HG03103 (cell line): ENCODE measurements at regions not wholly inside any gene's neighbourhood (a gene's known extent, or its start where the extent isn't known, plus 50 kb on each side); places are given as distances from the start of the nearest gene placed in this dataset.
"Not testable (repeated sequence)": the region's sequence is repeated elsewhere in the genome, so short reads cannot be mapped to it uniquely, and the experiment has no call there.

Experiments
- ATAC-seq: cut with Tn5 transposase; IDR thresholded peaks from one replicate; pipeline ENCODE4 v1.9.1; 2021; ENCODE audit warnings: low read depth; ENCODE audit not compliant: unreplicated experiment

DNA sequence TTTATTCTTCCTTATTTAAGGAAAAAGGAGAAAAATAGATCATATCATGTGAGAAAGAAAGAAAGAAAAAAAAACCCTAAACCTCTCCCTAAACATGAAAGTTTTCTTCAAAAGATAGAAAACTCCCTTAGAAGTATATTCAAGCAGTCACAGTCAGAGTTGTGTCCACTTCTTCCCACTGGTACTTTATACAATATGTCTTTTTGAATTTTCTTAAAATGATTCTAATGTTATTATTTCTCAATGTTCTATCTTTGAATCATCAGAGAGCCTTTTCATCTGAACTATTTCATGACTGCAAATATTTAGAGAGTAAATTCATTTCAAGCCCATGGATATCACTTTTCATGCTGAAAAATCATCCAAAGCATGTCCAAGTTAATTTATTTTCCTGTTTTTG is 205.2 kb upstream of the SPOPL start:
- ATAC-seq: no peak

DNA sequence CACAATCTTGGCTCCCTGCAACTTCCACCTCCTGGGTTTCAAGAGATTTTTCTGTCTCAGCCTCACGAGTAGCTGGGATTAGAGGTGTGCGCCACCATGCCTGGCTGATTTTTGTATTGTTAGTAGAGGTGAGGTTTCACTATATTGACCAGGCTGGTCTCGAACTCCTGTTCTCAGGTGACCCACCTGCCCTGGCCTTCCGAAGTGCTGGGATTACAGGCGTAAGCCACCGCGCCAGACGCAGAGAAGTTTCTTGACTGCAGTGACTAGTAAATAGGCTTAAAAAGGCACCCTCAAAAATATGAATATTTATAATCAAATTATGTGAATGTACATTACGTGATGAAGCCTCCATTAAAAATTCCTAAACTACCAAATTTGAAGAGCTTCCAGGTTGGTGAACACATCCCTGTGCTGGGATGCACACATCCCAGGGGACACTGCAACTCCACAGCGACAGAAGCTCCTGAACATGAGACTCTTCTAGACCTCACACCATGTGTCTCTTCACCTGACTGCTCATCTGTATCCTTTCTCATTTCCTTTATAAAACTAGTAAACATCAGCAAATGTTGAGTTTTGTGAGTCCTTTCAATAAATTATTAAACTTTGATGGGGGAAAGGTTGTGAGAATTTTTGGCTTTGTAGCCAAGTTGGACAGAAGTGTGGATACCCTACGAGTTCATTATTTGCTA is 203.3 kb upstream of the SPOPL start:
- peak; percentile 64 for ATAC-seq

DNA sequence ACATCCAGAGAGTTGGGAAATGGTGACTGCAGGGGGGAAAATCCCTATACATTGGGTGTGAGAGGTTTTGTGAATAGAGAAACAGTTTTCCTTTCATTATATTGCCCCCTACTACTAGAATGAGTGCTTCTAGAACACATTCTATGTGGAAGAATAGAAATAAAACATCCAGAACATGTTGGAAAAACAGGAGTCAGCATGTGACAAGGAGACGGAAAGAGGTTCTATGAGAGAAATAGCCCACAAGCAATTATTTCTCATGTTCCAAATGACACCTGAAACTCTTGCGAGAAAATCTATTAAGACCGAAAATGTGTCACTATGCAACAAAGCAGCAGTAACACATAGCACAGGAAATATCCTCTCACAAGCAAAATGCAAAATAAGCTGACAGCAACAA is 202.7 kb upstream of the SPOPL start:
- peak; percentile 44 for ATAC-seq

- no peak for ATAC-seq
Measured at GRCh38 chr2:138306626-138307025, 194.9 kb upstream of the SPOPL start.

DNA sequence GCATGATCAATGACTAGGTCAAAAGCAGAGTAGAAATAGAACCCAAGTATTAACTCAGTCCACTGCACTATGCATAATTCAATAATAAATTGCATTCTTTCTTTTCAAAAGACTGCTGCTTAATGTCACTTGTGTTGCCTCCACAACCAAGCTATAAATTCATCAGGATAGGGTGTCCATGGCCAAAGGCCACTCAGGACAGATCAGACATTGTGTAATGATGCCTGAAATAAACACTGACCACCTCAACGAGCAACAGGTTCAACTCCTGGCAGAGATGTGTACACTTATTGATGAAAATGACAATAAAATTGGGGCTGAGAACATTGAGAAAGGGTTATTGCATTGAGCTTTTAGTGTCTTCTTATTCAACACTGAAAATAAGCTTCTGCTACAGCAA is 194.5 kb upstream of the SPOPL start:
- no peak for ATAC-seq

DNA sequence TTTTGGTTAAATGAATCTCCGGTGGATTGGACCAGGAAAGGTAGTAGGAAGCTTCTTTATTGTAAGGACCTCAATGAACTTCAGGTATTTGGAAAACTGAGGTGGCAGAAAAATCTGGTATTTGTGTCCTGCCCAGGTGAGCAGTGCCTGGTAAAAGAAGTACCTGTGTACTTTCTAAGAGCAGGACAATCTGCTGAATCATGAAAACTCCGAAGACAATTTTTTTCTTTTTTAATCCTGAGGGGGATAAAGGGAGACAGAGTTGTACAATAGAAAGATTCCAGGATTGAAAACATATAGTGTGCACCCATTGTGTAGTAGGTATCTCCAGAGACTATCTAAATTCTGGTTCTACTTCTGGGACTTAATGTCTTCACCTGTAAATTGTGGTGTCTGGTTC is 191.8 kb upstream of the SPOPL start:
- no peak for ATAC-seq

DNA sequence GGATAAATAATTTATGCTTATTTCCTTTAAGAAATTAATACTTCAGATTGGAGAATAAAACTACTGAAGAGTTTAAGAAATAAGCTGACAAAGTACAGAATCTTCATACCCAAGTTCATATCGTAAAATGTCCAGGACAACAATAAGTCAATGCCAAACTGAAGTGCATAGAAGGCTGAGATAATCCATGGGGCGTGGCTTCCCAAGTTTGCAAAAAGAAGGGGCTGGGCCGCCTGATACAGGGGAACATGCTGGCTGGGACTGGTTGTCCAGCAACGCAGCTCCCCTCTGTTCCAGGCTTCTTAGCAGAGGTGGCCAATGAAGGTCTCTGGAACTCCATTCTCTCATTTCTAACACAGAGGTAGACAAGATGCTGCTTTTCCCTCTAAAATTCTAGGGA is 189.5 kb upstream of the SPOPL start:
- no peak for ATAC-seq

DNA sequence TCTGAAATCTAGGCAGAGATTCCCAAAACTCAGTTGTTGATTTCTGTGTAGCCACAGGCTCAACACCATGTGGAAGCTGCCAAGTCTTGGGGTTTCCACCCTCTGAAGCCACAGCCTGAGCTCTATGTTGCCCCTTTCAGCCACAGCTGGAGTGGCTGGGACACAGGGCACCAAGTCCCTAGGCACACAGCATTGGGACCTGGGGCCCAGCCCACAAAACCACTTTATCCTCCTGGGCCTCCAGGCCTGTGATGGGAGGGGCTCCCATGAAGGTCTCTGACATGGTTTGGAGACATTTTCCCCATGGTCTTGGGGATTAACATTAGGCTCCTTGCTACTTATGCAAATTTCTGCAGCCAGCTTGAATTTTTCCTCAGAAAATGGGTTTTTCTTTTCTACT is 186.0 kb upstream of the SPOPL start:
- not testable (repeated sequence) for ATAC-seq

- ATAC-seq: no peak
Measured at GRCh38 chr2:138319616-138320015, 182.0 kb upstream of the SPOPL start.

GRCh38 chr2:138321458-138321857 is 180.1 kb upstream of the SPOPL start:
- no peak for ATAC-seq

DNA sequence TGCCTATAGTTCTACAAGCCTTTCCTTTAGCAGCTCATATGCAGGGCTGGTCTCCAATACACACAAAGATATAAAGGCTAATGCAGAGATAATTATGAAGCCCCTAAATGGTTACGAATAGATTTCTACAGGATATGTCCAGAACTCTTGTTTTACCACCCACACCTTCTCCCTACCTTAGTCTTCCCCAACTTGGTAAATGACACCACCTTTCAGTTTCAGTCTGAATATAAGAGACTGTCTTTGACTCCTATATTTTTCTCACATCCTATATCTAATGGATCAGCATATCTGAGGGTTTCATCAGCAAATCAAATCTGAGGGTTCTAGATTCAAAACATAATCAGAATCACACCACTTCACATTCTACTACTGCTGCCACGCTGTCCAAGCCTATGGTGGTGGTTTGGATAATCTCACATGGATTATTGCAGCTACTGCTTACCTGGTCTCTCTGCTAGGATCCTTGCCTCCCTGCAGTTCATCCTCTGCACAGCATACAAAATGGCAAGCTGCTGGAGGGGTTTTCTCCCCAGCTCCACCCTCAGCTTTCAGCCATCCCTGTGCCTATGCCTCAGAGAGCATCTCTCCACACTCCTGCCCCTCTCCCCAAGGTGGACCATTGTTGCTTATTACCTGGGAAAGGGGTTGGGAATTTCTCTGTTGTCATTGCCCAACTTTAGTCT is 178.0 kb upstream of the SPOPL start:
- ATAC-seq: no peak

- no peak for ATAC-seq
Measured at GRCh38 chr2:138324068-138324771, 177.3 kb upstream of the SPOPL start.

GRCh38 chr2:138327967-138328366 is 173.6 kb upstream of the SPOPL start:
- ATAC-seq: no peak

DNA sequence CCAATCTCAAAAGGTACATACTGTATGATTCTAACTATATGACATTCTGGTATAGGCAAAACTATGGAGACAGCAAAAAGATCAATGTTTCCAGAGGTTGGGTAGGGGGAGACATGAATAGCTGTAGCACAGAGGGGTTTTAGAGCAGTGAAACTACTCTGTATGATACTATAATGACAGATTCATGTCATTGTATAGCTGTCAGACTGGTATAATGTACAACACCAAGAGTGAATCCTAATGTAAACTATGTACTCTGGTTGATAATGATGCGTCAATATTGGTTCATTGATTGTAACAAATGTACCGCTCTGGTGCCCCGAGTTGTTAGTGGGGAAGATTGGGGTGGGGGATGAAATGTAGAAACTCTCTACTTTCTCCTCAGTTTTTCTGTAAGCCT is 172.4 kb upstream of the SPOPL start:
- ATAC-seq: no peak

- no peak for ATAC-seq
Measured at GRCh38 chr2:138329591-138329990, 172.0 kb upstream of the SPOPL start.

- no peak for ATAC-seq
Measured at GRCh38 chr2:138333121-138333520, 168.4 kb upstream of the SPOPL start.

GRCh38 chr2:138333677-138334076 is 167.9 kb upstream of the SPOPL start:
- no peak for ATAC-seq

DNA sequence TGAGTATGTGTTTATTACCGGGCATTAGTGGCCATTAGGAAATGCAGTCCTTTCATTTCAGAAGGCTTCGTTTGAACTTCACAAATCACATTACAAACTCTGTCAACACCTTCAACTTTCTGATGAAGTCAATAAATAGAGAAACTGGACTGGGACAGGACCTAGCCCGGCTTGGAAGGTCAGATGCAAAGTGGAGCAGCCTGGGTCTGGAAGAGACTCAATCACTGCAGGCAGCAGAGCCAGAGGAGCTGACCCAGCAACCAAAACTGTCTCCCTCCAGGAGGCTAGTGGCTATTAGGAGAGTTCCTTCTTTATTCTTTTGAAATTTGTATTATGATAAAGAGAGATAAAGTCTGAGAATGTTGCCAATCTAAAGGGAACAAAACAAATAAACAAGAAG is 167.2 kb upstream of the SPOPL start:
- no peak for ATAC-seq

GRCh38 chr2:138335036-138335435 is 166.5 kb upstream of the SPOPL start:
- ATAC-seq: no peak

GRCh38 chr2:138336146-138336545 is 165.4 kb upstream of the SPOPL start:
- ATAC-seq: no peak

- ATAC-seq: no peak
Measured at GRCh38 chr2:138355244-138355643, 146.3 kb upstream of the SPOPL start.

- ATAC-seq: no peak
Measured at GRCh38 chr2:138356178-138356577, 145.4 kb upstream of the SPOPL start.
